Small intestine (tissue), 7 donors: ENCODE measurements at regions not wholly inside any gene's neighbourhood (a gene's known extent, or its start where the extent isn't known, plus 50 kb on each side); places are given as distances from the start of the nearest gene placed in this dataset.

Experiments
- DNase-seq, 2 donors: peaks; one replicate each; pipeline versions ENCODE4 v3.0.0 to v3.0.0-alpha.2; 2013
- FAIRE-seq: peaks from 2 replicates; lab custom pipeline; 2012; peaks lifted over from hg19 to GRCh38; lab: Jason Lieb, UNC
- H3K27ac ChIP-seq, 3 donors: one replicate each; pipeline ENCODE4 v1.5.1; 2013; ENCODE audit warnings: low read length in 2 of 3, mild to moderate bottlenecking in 2 of 3, control low read depth in 1 of 3, inconsistent platforms in 1 of 3, low read depth in 1 of 3, moderate library complexity in 1 of 3
- H3K27me3 ChIP-seq, 3 donors: one replicate each; pipeline ENCODE4 v1.6.1; 2013; ENCODE audit warnings: low read length in 3 of 3, inconsistent platforms in 1 of 3; ENCODE audit not compliant: control insufficient read depth in 3 of 3, insufficient read depth in 3 of 3
- H3K36me3 ChIP-seq, 3 donors: one replicate each; pipeline ENCODE4 v1.6.1; 2013; ENCODE audit warnings: low read length in 3 of 3, inconsistent platforms in 1 of 3, low read depth in 1 of 3, mild to moderate bottlenecking in 1 of 3, moderate library complexity in 1 of 3; ENCODE audit not compliant: control insufficient read depth in 3 of 3, insufficient read depth in 2 of 3
- H3K4me1 ChIP-seq, 3 donors: one replicate each; pipeline ENCODE4 v1.6.1; 2013; ENCODE audit warnings: low read length in 2 of 3, inconsistent platforms in 1 of 3, low read depth in 1 of 3, mild to moderate bottlenecking in 1 of 3, moderate library complexity in 1 of 3; ENCODE audit not compliant: control insufficient read depth in 3 of 3, insufficient read depth in 2 of 3
- H3K4me3 ChIP-seq, 3 donors: one replicate each; pipeline ENCODE4 v1.5.1; 2013; ENCODE audit warnings: low read length in 3 of 3, control low read depth in 1 of 3, inconsistent platforms in 1 of 3, low read depth in 1 of 3, mild to moderate bottlenecking in 1 of 3, moderate library complexity in 1 of 3
- H3K9me3 ChIP-seq, 2 donors: one replicate each; pipeline ENCODE4 v1.6.1; 2013; ENCODE audit warnings: low read depth in 1 of 2, low read length in 1 of 2; ENCODE audit not compliant: control insufficient read depth in 2 of 2, insufficient read depth in 1 of 2
- WGBS, 3 donors: extraction: QIAGEN DNeasy Blood & Tissue Kit; methylation state at CpG; one replicate each; pipeline ENCODE4 v1.1.7; 2013; 5-methylcytosine and 5-hydroxymethylcytosine counted together
- donor health status: healthy with polysubstance abuse.
- donor health status: control.
- donor health status: control.
- donor health status: Bipolar disorder and iron deficiency.
- donor health status: healthy.

DNA sequence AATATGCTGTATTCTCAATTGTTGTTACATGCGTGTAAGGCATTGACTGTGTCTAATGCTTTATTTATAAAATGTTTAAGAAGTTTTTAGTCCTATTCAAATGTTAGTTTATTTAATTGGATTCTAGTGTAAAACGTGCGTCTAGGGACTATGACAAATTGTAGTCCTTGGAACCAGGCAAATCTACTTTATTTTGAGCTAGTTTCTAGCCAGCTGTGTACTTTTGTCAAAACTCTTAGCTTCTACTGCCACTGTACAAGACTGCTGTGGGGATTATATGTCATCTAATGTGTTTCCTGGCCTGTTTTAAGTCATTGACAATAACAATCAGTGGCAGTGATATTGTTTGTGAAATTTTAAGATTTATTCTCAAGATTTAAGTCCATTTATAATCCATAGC is 220.5 kb upstream of the SEMA3D start:
- WGBS, 3 donors: 73 to 88% (median 80%) methylated on average over 3 of the region's 3 CpGs
- Histone ChIP-seq H3K36me3 (no peaks in the 10 kb centered on the region), H3K4me3 (no peak overlapping the region), H3K27me3 (no peaks in the 10 kb centered on the region), H3K27ac (no peak overlapping the region), H3K9me3 (peaks cover 0 to 2% of the 10 kb centered on the region in 2 donors), H3K4me1 (no peaks in the 10 kb centered on the region)
- no peak for DNase-seq
- no peak for FAIRE-seq

DNA sequence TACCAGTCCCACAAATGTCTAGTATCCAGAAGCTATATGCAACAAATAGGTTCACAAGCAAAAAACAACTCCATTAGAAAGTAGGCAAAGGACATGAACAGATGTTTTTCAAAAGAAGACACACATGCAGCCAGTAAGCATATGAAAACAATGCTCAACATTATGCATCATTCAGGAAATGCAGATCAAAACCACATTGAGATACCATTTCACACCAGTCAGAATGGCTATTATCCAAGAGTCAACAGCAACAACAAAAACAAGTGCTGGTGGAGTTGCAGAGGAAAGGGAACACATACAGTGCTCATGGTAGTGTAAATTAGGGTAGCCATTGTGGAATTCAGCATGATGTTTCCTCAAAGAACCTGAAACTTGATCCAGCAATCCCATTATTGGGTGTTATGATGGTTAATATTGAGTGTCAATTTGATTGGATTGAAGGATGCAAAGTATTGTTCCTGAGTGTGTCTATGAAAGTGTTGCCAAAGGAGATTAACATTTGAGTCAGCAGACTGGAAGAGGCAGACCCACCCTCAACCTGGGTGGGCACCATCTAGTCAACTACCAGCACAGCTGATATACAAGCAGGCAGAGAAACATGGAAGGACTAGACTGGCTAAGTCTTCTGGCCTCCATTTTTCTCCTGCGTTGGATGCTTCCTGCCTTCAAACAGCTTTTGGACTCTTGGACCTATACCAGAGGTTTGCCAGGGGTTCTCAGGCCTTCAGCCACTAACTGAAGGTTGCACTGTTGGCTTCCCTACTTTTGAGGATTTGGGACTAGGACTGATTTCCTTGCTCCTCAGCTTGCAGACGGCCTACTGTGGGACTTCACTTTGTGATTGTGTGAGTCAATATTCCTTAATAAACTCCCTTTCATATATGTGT is 218.4 kb upstream of the SEMA3D start:
- Histone ChIP-seq H3K4me1 (no peaks in the 10 kb centered on the region), H3K27ac (no peak overlapping the region), H3K27me3 (no peaks in the 10 kb centered on the region), H3K36me3 (no peaks in the 10 kb centered on the region), H3K4me3 (no peak overlapping the region), H3K9me3 (peaks cover 0 to 2% of the 10 kb centered on the region in 2 donors)
- DNase-seq (no peak), FAIRE-seq (no peak)
- 58 to 87% (median 68%) methylated on average over 2 of the region's 2 CpGs for WGBS, 3 donors

DNA sequence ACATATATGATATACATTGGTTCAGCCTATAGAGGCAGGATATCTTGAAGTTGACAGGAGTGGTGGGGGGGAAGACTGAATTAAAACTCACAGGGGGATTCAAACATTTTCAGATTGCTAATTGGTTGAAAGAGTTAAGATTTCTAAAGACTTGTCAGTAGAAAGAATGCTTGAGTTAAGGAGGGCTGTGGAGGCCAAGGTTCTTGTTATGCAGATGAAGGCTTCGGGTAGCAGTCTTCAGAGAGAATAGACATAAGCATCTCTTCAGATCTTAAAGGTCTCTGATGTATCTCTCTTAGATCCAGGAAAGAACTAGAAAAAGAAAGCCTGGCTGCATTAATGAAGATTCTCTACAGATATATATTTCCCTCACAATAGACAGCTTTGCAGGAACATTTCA is 209.8 kb upstream of the SEMA3D start:
- DNase-seq (no peak), FAIRE-seq (no peak)
- H3K27ac ChIP-seq: no peak overlapping the region
- WGBS, 3 donors: 76 to 94% (median 77%) methylated on average over 1 of the region's 1 CpG
- no peak overlapping the region for H3K4me3 ChIP-seq
- H3K9me3 ChIP-seq: peaks cover 0 to 6% of the 10 kb centered on the region in 2 donors
- H3K36me3 ChIP-seq: no peaks in the 10 kb centered on the region
- no peaks in the 10 kb centered on the region for H3K27me3 ChIP-seq
- H3K4me1 ChIP-seq: no peaks in the 10 kb centered on the region

GRCh38 chr7:85392789-85393188 is 205.9 kb upstream of the SEMA3D start:
- Histone ChIP-seq H3K9me3 (peaks cover 0 to 6% of the 10 kb centered on the region in 2 donors), H3K27me3 (no peaks in the 10 kb centered on the region), H3K4me3 (no peak overlapping the region), H3K36me3 (no peaks in the 10 kb centered on the region), H3K4me1 (no peaks in the 10 kb centered on the region), H3K27ac (no peak overlapping the region)
- no peak for DNase-seq
- no peak for FAIRE-seq
- WGBS, 3 donors: 62 to 73% (median 68%) methylated on average over 1 of the region's 1 CpG

DNA sequence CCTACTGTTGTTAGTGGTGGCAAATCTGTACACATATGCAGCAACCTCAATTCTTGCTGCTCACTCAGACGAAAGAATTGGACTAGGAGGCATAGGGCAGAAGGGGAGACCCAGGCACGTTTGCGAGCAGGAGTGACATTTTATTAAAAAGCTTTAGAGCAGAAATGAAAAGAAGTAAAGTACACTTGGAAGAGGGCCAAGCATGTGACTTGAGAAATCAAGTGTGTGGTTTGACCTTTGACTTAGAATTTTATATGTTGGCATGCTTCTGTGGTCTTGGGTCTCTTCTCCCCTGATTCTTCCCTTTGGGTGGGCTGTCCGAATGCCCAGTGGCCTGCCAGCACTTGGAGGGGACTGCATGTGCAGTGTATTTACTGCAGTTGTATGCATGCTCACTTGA is 205.5 kb upstream of the SEMA3D start:
- DNase-seq (peak; percentile 41 to 54), FAIRE-seq (no peak)
- Histone ChIP-seq H3K9me3 (peaks cover 0 to 6% of the 10 kb centered on the region in 2 donors), H3K4me1 (no peaks in the 10 kb centered on the region), H3K27me3 (no peaks in the 10 kb centered on the region), H3K36me3 (no peaks in the 10 kb centered on the region), H3K4me3 (no peak overlapping the region), H3K27ac (no peak overlapping the region)
- WGBS, 3 donors: 19 to 50% (median 29%) methylated on average over 4 of the region's 4 CpGs

DNA sequence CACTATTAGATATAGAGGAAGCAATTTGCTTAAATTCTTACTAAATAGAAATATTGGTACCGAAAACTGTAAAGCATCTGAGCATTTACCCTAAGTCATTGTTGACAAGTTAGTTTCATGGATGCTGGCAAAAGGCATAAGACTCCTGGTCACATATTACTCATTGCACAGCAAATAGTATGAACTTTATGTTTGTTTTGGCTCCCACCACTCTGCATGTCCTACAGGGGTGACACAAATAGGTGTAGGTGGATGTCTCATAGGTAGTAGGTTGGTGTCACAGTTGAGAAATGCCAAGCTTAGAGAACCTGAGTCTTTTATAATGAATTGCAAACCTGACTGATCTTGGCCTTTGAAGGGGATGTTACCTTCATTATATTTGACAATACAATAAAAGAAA is 199.6 kb upstream of the SEMA3D start:
- Histone ChIP-seq H3K27me3 (no peaks in the 10 kb centered on the region), H3K27ac (no peak overlapping the region), H3K9me3 (no peaks in the 10 kb centered on the region), H3K4me3 (no peak overlapping the region), H3K4me1 (no peaks in the 10 kb centered on the region), H3K36me3 (no peaks in the 10 kb centered on the region)
- WGBS, 3 donors: 74 to 97% (median 92%) methylated on average over 1 of the region's 1 CpG
- FAIRE-seq: no peak
- no peak for DNase-seq

DNA sequence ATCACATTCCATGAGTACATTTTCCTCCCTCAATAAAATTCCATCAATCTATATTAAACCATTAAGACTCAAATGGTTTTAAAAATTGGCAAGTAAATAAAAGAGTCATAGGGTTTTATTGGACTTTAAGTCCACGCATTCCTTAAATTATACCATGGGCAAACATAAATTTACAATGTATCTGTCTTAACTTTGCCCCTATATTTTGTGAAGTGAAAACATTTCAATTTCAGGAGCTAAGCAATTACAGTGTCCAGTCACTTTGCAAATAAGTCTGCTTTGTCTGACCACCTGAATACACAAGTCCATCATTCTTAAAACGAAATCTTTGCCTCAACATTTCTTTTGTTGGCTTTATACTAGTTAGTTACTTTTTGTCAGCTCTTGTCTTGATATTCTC is 197.5 kb upstream of the SEMA3D start:
- WGBS, 3 donors: 57 to 70% (median 61%) methylated on average over 2 of the region's 2 CpGs
- no peak for FAIRE-seq

GRCh38 chr7:85381212-85381611 is 194.4 kb upstream of the SEMA3D start:
- Histone ChIP-seq H3K27me3 (no peaks in the 10 kb centered on the region), H3K4me3 (no peak overlapping the region), H3K4me1 (no peaks in the 10 kb centered on the region), H3K36me3 (no peaks in the 10 kb centered on the region), H3K27ac (no peak overlapping the region), H3K9me3 (no peaks in the 10 kb centered on the region)
- 92 to 95% (median 94%) methylated on average over 16 of the region's 16 CpGs for WGBS, 3 donors
- DNase-seq (no peak), FAIRE-seq (no peak)

More for the DNA sequence above, 197.5 kb upstream of the SEMA3D start:
- H3K4me3 ChIP-seq: no peak overlapping the region
- no peaks in the 10 kb centered on the region for H3K27me3 ChIP-seq
- no peaks in the 10 kb centered on the region for H3K36me3 ChIP-seq
- H3K4me1 ChIP-seq: no peaks in the 10 kb centered on the region
- DNase-seq: no peak
- no peaks in the 10 kb centered on the region for H3K9me3 ChIP-seq
- no peak overlapping the region for H3K27ac ChIP-seq
